Neutrophil (primary cell): ENCODE measurements at regions not wholly inside any gene's neighbourhood (a gene's known extent, or its start where the extent isn't known, plus 50 kb on each side); places are given as distances from the start of the nearest gene placed in this dataset.

Experiments
- H3K27ac ChIP-seq: fragments of 200-600 bp; sonication (generic); 2 replicates; pipeline ENCODE4 v1.5.1; 2016; ENCODE audit warnings: mild to moderate bottlenecking, moderate library complexity
- H3K27me3 ChIP-seq: fragments of 200-600 bp; sonication (generic); 2 replicates; pipeline ENCODE4 v1.6.0; 2016; ENCODE audit warnings: mild to moderate bottlenecking
- H3K36me3 ChIP-seq: fragments of 200-600 bp; sonication (generic); 2 replicates; pipeline ENCODE4 v1.5.1; 2017
- H3K4me1 ChIP-seq, 2 experiments: fragments of 200-600 bp in 1 of 2; sonication (generic) in 1 of 2; 1 replicate in 1 of 2; 2 replicates in 1 of 2; pipeline versions ENCODE4 v1.5.1 to v1.6.1; 2013 to 2016; ENCODE audit warnings: low read depth in 1 of 2, low read length in 1 of 2, mild to moderate bottlenecking in 1 of 2, moderate library complexity in 1 of 2; ENCODE audit not compliant: control insufficient read depth in 1 of 2, insufficient read depth in 1 of 2
- H3K4me3 ChIP-seq, 2 experiments: fragments of 200-600 bp in 1 of 2; sonication (generic) in 1 of 2; 1 replicate in 1 of 2; 2 replicates in 1 of 2; pipeline ENCODE4 v1.5.1; 2013 to 2016; ENCODE audit warnings: low read depth in 1 of 2, low read length in 1 of 2, mild to moderate bottlenecking in 1 of 2, moderate library complexity in 1 of 2
- H3K9me3 ChIP-seq: fragments of 200-600 bp; sonication (generic); 2 replicates; pipeline ENCODE4 v1.5.1; 2016
- CTCF ChIP-seq: fragments of 200-600 bp; sonication (generic); IDR thresholded peaks from 2 replicates; pipeline ENCODE4 v1.5.1; 2016; ENCODE audit warnings: antibody characterized with exemption

DNA sequence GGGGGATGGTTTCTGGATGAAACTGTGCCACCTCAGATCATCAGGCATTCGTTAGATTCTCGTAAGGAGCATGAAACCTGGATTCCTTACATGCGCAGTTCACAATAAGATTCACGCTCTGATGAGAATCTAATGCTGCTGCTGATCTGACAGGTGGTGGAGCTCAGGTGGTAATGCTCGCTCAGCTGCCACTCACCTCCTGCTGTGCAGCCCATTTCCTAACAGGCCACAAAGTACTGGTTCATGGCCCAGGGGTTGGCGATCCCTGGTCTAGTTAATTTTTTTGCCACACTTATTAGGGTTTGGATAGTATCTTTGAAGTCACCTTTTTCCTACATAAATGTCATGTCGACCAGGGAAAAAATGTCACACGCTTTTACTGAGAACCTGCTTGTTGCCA lies 96.8 kb upstream of the MLIP start:
- no peaks in the 10 kb centered on the region for H3K36me3 ChIP-seq
- no peaks in the 10 kb centered on the region for H3K27me3 ChIP-seq
- H3K4me3 ChIP-seq: no peak overlapping the region
- H3K9me3 ChIP-seq: no peaks in the 10 kb centered on the region
- no peak overlapping the region for H3K27ac ChIP-seq
- TF ChIP-seq CTCF: no peak
- H3K4me1 ChIP-seq: no peaks in the 10 kb centered on the region

- no peak for TF ChIP-seq CTCF
- Histone ChIP-seq H3K27ac (no peak overlapping the region), H3K4me1 (no peaks in the 10 kb centered on the region), H3K4me3 (no peak overlapping the region), H3K9me3 (no peaks in the 10 kb centered on the region), H3K27me3 (no peaks in the 10 kb centered on the region), H3K36me3 (no peaks in the 10 kb centered on the region)
Observed at GRCh38 chr6:54017877-54018276, 93.4 kb upstream of the MLIP start.

DNA sequence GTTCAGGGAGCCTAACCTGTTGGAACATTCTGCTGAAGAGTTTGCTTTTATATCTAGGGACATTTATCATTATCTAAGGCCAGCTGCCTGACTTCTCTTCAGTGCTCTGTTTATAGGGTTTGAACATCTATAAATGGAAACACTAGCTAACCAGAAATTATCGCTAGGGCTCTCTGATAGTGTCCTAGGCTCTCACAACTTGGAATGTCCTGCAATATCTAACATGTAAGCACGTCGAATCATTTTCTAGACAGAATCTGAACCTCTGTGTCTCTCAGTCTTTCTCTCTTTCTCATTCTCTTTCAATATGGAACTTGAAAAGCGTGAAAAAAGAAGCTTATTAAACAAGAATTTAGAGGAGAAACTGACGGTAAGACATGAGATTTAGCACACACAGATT lies 92.5 kb upstream of the MLIP start:
- TF ChIP-seq CTCF: no peak
- H3K4me3 ChIP-seq: no peak overlapping the region
- H3K4me1 ChIP-seq: no peaks in the 10 kb centered on the region
- H3K36me3 ChIP-seq: no peaks in the 10 kb centered on the region
- H3K9me3 ChIP-seq: no peaks in the 10 kb centered on the region
- H3K27ac ChIP-seq: no peak overlapping the region
- no peaks in the 10 kb centered on the region for H3K27me3 ChIP-seq

DNA sequence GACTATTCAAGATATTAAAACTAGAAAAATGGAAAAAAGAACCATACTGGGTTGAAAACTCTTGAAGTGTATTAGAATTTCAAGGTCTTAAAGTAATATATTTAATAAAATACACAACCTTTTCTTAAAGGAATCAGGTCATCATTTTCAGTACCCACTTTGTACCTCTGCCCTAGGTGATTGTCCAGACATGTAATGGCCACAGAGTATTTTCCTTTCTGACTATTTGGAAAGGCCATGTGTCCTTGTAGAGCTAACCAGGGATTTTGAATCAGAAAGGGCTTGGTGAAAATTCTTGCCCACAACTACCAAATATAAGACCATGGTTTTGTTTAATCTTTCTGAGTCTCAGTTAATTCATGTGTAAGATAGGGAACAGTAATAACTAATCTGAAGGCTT lies 91.4 kb upstream of the MLIP start:
- H3K4me1 ChIP-seq: no peaks in the 10 kb centered on the region
- H3K4me3 ChIP-seq: no peak overlapping the region
- H3K36me3 ChIP-seq: no peaks in the 10 kb centered on the region
- H3K9me3 ChIP-seq: no peaks in the 10 kb centered on the region
- H3K27me3 ChIP-seq: no peaks in the 10 kb centered on the region
- TF ChIP-seq CTCF: no peak
- no peak overlapping the region for H3K27ac ChIP-seq

DNA sequence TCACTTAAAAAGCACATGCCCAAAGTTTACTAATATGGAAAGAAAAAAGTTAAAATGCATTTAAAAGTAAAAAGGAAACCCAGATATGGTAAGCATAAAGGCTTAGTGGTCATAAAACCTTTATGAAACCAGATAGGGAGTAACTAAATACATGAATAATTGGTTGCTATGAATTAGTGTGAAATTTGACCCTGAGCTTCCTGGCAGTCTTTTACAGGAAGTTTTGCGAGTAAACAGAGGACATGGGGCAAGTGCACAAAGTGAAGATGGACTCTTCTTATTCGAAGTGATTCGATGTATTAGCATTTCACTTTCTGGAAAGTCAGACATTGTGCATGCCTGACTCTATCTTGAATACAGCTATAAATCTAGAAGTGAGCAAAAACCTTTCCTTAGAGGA lies 90.9 kb upstream of the MLIP start:
- Histone ChIP-seq H3K4me1 (no peaks in the 10 kb centered on the region), H3K36me3 (no peaks in the 10 kb centered on the region), H3K4me3 (no peak overlapping the region), H3K27ac (no peak overlapping the region), H3K27me3 (no peaks in the 10 kb centered on the region), H3K9me3 (no peaks in the 10 kb centered on the region)
- no peak for TF ChIP-seq CTCF

DNA sequence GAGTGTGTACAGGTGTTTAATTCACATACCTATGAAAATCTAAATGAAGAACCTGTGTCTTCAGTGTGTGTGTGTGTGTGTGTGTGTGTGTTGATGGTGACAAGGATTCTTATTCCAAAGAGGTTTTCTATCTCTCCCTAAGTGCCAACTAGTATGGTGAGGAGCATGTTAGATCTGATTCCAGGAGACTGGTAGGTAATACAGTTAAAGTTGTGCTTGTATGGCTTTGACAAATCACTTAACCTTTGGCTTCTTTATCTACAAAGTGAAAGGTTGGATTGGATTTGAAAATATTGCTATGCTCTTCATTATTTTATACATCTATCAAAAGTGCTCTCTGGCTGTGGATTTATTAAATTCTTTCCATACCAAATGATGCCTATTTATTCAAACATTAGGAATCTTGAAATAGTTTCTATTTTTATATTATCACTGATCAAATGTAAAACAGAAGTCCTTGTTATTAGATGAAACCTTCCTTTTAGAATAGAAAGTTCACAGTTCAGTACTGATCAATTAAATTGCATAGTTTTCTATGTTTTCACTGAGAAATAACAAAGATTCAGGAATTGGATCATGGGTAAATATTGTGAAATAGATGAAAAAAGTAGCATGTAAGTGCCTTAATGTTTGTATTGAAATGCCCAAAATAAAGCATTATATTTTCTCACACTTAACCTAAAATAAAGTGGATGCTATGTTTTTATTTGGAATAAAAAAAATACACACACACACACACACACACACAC lies 84.4 kb upstream of the MLIP start:
- H3K4me3 ChIP-seq: no peak overlapping the region
- H3K4me1 ChIP-seq: no peaks in the 10 kb centered on the region
- TF ChIP-seq CTCF: no peak
- H3K27me3 ChIP-seq: no peaks in the 10 kb centered on the region
- no peak overlapping the region for H3K27ac ChIP-seq
- H3K36me3 ChIP-seq: no peaks in the 10 kb centered on the region
- no peaks in the 10 kb centered on the region for H3K9me3 ChIP-seq
